Muscle of leg (tissue), 3 donors: ENCODE measurements at regions not wholly inside any gene's neighbourhood (a gene's known extent, or its start where the extent isn't known, plus 50 kb on each side); places are given as distances from the start of the nearest gene placed in this dataset.

Experiments
- DNase-seq: peaks from one replicate; pipeline ENCODE4 v3.0.0; 2013
- H3K27ac ChIP-seq: one replicate; pipeline ENCODE4 v1.5.1; 2013; ENCODE audit warnings: mild to moderate bottlenecking, low read length, control low read depth
- H3K27me3 ChIP-seq: one replicate; pipeline ENCODE4 v1.6.1; 2013; ENCODE audit warnings: low read length; ENCODE audit not compliant: control insufficient read depth, insufficient read depth
- H3K36me3 ChIP-seq: one replicate; pipeline ENCODE4 v1.6.1; 2013; ENCODE audit warnings: low read length; ENCODE audit not compliant: control insufficient read depth, insufficient read depth
- H3K4me1 ChIP-seq: one replicate; pipeline ENCODE4 v1.6.1; 2013; ENCODE audit warnings: low read length; ENCODE audit not compliant: control insufficient read depth, insufficient read depth
- H3K4me3 ChIP-seq: one replicate; pipeline ENCODE4 v1.5.1; 2013; ENCODE audit warnings: low read length, control low read depth
- H3K9me3 ChIP-seq: replicated peaks from 2 replicates; pipeline ENCODE4 v1.6.1; 2013; ENCODE audit warnings: low read depth, low read length; ENCODE audit not compliant: control insufficient read depth
- WGBS: methylation state at CpG from one replicate; pipeline ENCODE4 v1.1.5; 2013; ENCODE audit warnings: missing lambda C conversion rate; ENCODE audit not compliant: insufficient coverage; 5-methylcytosine and 5-hydroxymethylcytosine counted together

- no peak overlapping the region for H3K27ac ChIP-seq
- no peaks in the 10 kb centered on the region for H3K36me3 ChIP-seq
- H3K9me3 ChIP-seq = no peaks in the 10 kb centered on the region
- DNase-seq = peak; percentile 57
- no peaks in the 10 kb centered on the region for H3K27me3 ChIP-seq
- no CpG with 5 or more reads among the region's 4 CpGs for WGBS
- no peaks in the 10 kb centered on the region for H3K4me1 ChIP-seq
- no peak overlapping the region for H3K4me3 ChIP-seq
Observed at GRCh38 chr16:79365702-79366101, 234.8 kb downstream of the MAF start.

DNA sequence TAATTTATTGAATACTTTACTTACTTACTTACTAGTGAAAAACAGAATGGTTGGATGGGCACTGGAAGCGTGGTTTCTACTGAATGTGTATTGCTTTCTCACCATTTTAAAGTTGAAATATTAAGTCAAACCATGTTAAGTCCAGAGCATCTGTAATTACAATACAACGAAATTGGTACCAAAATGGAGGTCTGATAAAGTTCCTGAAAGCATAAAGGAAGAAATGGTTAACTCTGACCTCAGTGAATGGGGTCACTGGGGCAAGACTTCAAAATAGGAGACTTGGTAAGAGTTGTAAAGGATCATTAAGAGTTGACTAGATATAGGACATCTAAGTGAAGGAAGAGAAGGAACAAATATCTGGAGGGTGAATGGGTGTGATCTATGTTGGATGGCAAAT is 237.1 kb downstream of the MAF start:
- no peaks in the 10 kb centered on the region for H3K36me3 ChIP-seq
- H3K4me3 ChIP-seq = no peak overlapping the region
- H3K4me1 ChIP-seq = no peaks in the 10 kb centered on the region
- peaks cover 2% of the 10 kb centered on the region for H3K9me3 ChIP-seq
- no peak for DNase-seq
- no peaks in the 10 kb centered on the region for H3K27me3 ChIP-seq
- WGBS = no CpG with 5 or more reads among the region's 2 CpGs
- no peak overlapping the region for H3K27ac ChIP-seq

- no peaks in the 10 kb centered on the region for H3K4me1 ChIP-seq
- no peak overlapping the region for H3K27ac ChIP-seq
- no peaks in the 10 kb centered on the region for H3K36me3 ChIP-seq
- no peak for DNase-seq
- H3K9me3 ChIP-seq = peaks cover 2% of the 10 kb centered on the region
- no CpG with 5 or more reads among the region's 1 CpG for WGBS
- no peak overlapping the region for H3K4me3 ChIP-seq
- H3K27me3 ChIP-seq = no peaks in the 10 kb centered on the region
Observed at GRCh38 chr16:79363035-79363434, 237.5 kb downstream of the MAF start.

DNA sequence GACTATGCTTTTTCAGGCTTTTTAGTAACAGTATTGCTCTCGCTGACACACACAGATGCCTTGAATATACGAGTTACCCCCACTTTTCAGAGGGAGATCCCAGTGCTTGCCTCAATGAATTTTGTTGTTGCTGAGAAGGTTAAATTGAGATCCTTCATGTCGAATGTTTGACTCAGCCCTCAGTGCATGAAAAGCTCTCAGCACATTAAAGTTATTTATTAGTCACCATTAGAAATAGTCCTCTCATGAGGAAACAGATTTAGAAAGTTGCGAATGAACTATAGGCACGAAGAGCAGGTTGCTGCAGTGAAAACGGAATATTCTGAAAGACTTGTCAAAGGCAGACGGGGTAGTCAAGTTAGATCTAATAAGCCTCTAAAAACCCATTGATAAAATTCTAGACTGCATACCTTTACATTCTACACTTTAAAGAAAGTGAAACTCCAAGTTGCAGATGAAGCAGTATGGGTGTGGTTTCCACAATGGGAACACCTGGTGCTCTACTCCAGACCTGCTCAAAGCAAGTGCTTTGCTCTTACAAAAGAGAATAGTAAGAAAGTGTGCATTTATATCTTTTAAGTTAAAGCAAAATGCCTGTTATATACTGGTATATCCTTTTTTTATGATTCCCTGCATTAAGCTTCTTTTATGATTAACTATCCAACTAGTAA is 238.1 kb downstream of the MAF start:
- WGBS = no CpG with 5 or more reads among the region's 7 CpGs
- Histone ChIP-seq H3K36me3 (no peaks in the 10 kb centered on the region), H3K9me3 (peaks cover 2% of the 10 kb centered on the region), H3K4me1 (no peaks in the 10 kb centered on the region), H3K27ac (no peak overlapping the region), H3K4me3 (no peak overlapping the region), H3K27me3 (no peaks in the 10 kb centered on the region)
- no peak for DNase-seq

DNA sequence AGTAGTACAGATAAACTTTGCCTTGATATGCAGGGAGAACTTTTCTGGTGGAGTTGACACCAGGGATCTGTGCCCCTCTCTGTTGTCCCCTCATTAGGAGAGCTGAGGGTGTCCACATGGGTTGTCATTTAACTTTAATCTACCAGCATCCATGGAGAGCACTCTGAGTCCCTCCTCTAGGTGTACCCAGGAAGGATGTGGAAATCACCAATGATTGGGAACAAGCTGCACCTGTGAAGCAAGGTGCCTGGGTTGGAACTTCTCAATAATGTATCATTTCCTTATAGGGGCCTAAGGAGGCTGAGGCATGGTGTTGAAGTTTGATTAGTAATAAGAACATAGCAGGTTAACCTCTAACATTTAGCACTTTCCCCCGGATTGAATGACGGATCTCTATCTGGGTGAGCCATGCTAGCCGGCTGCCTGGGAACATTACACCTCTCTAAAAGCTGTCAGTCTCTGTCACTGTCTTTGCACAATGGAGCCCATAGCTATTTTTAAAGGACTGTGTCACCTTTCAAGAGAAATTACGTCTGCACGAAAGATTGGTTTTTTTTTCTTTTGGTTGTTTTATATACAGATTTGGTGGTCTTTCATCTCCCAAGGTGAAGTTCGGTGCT is 239.3 kb downstream of the MAF start:
- no peak for DNase-seq
- Histone ChIP-seq H3K9me3 (peaks cover 2% of the 10 kb centered on the region), H3K36me3 (no peaks in the 10 kb centered on the region), H3K4me1 (no peaks in the 10 kb centered on the region), H3K27me3 (no peaks in the 10 kb centered on the region), H3K4me3 (no peak overlapping the region), H3K27ac (no peak overlapping the region)
- WGBS = 88% methylated on average over 5 of the region's 6 CpGs

DNA sequence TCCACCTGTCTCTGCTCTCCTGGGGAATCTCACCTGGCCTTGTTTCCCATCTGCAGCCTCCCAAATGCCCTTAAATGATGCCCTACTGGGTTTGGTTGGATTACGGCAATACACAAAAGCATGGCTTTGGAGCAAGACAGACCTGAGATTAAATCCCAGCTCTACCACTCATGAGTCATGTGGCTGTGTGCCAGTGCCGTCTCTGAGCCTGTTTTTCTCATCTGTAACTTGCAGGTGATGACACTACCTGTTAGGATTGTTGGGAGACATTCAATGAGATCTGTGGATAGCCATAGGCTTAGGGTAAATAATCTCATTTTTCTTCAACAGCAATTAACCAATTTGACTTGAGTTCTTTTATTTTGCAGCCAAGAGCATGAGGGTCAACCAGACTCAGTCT is 240.3 kb downstream of the MAF start:
- 100% methylated on average over 1 of the region's 2 CpGs for WGBS
- DNase-seq = no peak
- Histone ChIP-seq H3K9me3 (peaks cover 2% of the 10 kb centered on the region), H3K4me1 (no peaks in the 10 kb centered on the region), H3K4me3 (no peak overlapping the region), H3K27me3 (peaks cover under 1% of the 10 kb centered on the region), H3K36me3 (no peaks in the 10 kb centered on the region), H3K27ac (no peak overlapping the region)

- no peak overlapping the region for H3K4me3 ChIP-seq
- H3K27ac ChIP-seq = no peak overlapping the region
- H3K4me1 ChIP-seq = no peaks in the 10 kb centered on the region
- no peaks in the 10 kb centered on the region for H3K36me3 ChIP-seq
- peaks cover 2% of the 10 kb centered on the region for H3K27me3 ChIP-seq
- DNase-seq = no peak
- 57% methylated on average over 1 of the region's 4 CpGs for WGBS
- peaks cover 2% of the 10 kb centered on the region for H3K9me3 ChIP-seq
Observed at GRCh38 chr16:79359082-79359481, 241.5 kb downstream of the MAF start.

DNA sequence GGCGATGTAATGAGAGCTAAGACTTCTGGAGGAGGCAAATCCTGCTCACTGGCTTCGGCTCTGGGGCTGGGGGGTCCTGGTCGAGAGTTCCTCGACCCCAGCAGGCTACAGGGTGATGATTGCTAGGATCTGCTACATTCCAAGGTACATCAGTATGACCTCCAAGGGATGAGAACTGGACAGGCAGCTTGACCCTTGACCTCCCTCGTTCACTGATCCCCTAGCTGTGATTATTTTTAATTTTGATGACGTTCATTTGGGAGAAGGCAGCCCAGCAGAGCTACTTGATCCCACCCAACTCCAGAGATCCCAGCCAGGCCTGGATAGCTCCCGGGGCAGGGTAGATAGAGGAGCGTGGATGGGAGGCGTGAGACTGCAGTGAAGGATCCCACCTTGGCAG is 242.3 kb downstream of the MAF start:
- Histone ChIP-seq H3K27me3 (peaks cover 2% of the 10 kb centered on the region), H3K4me1 (no peaks in the 10 kb centered on the region), H3K27ac (no peak overlapping the region), H3K36me3 (no peaks in the 10 kb centered on the region), H3K9me3 (peaks cover 2% of the 10 kb centered on the region), H3K4me3 (no peak overlapping the region)
- no peak for DNase-seq
- WGBS = 80% methylated on average over 1 of the region's 9 CpGs

DNA sequence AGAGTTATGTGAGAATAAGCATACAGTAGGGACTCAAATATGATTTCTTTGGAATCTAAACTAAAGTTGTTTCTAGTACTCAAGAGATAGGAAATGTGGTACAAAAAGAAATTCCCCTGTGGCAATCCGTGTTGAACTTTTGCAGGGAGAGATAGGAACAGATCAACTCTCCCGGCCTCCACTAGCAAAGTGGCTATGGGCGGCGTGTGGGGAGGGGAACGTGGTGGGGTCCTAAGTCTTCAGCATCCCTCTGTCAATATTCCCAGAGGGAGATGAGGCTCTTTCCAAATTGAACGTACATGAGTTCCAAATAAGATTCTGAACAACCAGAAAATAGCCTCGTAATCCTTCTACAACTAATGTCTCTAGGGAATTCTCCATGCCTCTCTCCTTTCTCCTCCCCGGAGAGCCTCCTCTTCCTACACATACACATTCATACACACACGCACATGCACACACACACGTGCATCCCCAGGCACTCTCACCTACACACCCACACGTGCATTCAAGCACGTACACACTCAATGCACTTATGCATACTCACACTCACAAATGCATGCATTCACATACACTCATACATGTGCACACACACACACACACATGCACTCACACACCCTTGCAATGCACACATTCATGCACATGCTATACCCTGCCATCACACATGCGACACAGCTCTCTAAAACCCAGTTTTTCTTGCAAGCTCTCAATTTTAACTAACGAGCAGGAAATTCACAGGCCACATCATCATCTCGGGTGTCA is 244.8 kb downstream of the MAF start:
- H3K9me3 ChIP-seq = peaks cover 2% of the 10 kb centered on the region
- H3K4me1 ChIP-seq = peaks cover 3% of the 10 kb centered on the region
- no peak for DNase-seq
- no peak overlapping the region for H3K27ac ChIP-seq
- 80% methylated on average over 11 of the region's 15 CpGs for WGBS
- peaks cover 2% of the 10 kb centered on the region for H3K27me3 ChIP-seq
- H3K4me3 ChIP-seq = no peak overlapping the region
- no peaks in the 10 kb centered on the region for H3K36me3 ChIP-seq

DNA sequence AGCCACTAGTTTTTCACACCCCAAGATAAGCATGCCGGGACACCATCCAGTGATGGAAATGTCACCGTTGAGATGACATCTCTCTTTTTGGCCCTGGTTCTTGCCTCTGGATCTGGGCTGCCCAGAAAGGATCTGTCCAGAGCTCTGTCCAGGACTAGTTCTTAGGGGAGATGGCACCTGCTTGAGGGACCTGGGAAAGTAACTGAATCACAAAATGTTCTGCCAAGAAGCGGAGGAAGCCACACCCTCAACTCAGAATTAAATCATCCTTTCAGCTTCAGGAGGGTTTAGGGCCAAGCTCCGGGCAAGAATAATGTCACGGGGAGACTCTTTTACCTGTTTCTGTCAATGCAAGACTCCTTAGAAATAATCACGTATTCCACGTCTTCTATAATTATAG is 248.6 kb downstream of the MAF start:
- Histone ChIP-seq H3K9me3 (no peaks in the 10 kb centered on the region), H3K4me3 (no peak overlapping the region), H3K4me1 (peaks cover 3% of the 10 kb centered on the region), H3K36me3 (no peaks in the 10 kb centered on the region), H3K27ac (no peak overlapping the region), H3K27me3 (peaks cover 7% of the 10 kb centered on the region)
- 85% methylated on average over 5 of the region's 7 CpGs for WGBS
- DNase-seq = no peak
